OCI-LY3 (cell line): ENCODE measurements at regions not wholly inside any gene's neighbourhood (a gene's known extent, or its start where the extent isn't known, plus 50 kb on each side); places are given as distances from the start of the nearest gene placed in this dataset.

ENCODE experiments used
- H2AFZ ChIP-seq: fragments of 200-600, 300-600 bp; shearing (Covaris generic); 2 replicates; pipeline ENCODE4 v1.6.0; 2014; ENCODE audit warnings: antibody characterized with exemption, low read depth, low read length
- H3K27ac ChIP-seq: fragments of 200-600, 300-600 bp; sonication (generic); 2 replicates; pipeline ENCODE4 v1.5.1; 2014; ENCODE audit warnings: mild to moderate bottlenecking, low read length, moderate library complexity, mixed read lengths
- H3K27me3 ChIP-seq: fragments of 200-600, 300-600 bp; sonication (generic); 2 replicates; pipeline ENCODE4 v1.6.1; 2014; ENCODE audit warnings: low read depth, low read length, mixed read lengths
- H3K36me3 ChIP-seq: fragments of 200-600, 300-600 bp; sonication (generic); replicated peaks from 2 replicates; pipeline ENCODE3; 2014; ENCODE audit warnings: low read depth, low read length, mixed read lengths
- H3K4me1 ChIP-seq: fragments of 300-600, 200-600 bp; sonication (generic); 2 replicates; pipeline ENCODE4 v1.6.1; 2014; ENCODE audit warnings: low read length, mixed read lengths
- H3K4me2 ChIP-seq: fragments of 200-600, 300-600 bp; sonication (generic); 2 replicates; pipeline ENCODE4 v1.6.1; 2014; ENCODE audit warnings: low read length, mixed read lengths
- H3K4me3 ChIP-seq: fragments of 300-600, 200-600 bp; sonication (generic); 2 replicates; pipeline ENCODE4 v1.5.1; 2014; ENCODE audit warnings: antibody characterized with exemption, mild to moderate bottlenecking, low read length, moderate library complexity
- H3K79me2 ChIP-seq: fragments of 300-600, 200-600 bp; shearing (Covaris generic); 2 replicates; pipeline ENCODE4 v1.6.1; 2014; ENCODE audit warnings: mild to moderate bottlenecking, low read length, mixed read lengths
- H3K9ac ChIP-seq: fragments of 300-600, 200-600 bp; shearing (Covaris generic); 2 replicates; pipeline ENCODE4 v1.6.0; 2014; ENCODE audit warnings: mild to moderate bottlenecking, low read length, moderate library complexity
- H3K9me3 ChIP-seq: fragments of 200-600, 300-600 bp; shearing (Covaris generic); 2 replicates; pipeline ENCODE4 v1.6.1; 2014; ENCODE audit warnings: low read length, mixed read lengths; ENCODE audit not compliant: insufficient read depth
- H4K20me1 ChIP-seq: fragments of 200-600, 300-600 bp; sonication (generic); 2 replicates; pipeline ENCODE4 v1.6.1; 2016; ENCODE audit warnings: low read length, mixed read lengths; ENCODE audit not compliant: insufficient read depth
- CTCF ChIP-seq: fragments of 200-600, 300-600 bp; sonication (generic); IDR thresholded peaks from 2 replicates; pipeline ENCODE4 v1.5.1; 2014; ENCODE audit warnings: antibody characterized with exemption, low read length, low read depth
- EZH2phosphoT487 ChIP-seq: fragments of 200-600 bp; shearing (Covaris generic); IDR thresholded peaks from 2 replicates; pipeline ENCODE4 v1.6.1; 2018; ENCODE audit warnings: antibody characterized with exemption, mixed run types, low read depth

GRCh38 chr18:56291294-56291693 is 347.1 kb downstream of the TXNL1 start:
- H3K4me3 ChIP-seq: no peak overlapping the region
- H3K4me2 ChIP-seq: no peak overlapping the region
- H3K27me3 ChIP-seq: no peaks in the 10 kb centered on the region
- no peaks in the 10 kb centered on the region for H4K20me1 ChIP-seq
- H3K9ac ChIP-seq: no peak overlapping the region
- TF ChIP-seq CTCF: no peak
- TF ChIP-seq EZH2phosphoT487: no peak
- no peak overlapping the region for H3K27ac ChIP-seq
- peaks cover 38% of the 10 kb centered on the region for H3K4me1 ChIP-seq
- no peak overlapping the region for H2AFZ ChIP-seq
- H3K36me3 ChIP-seq: no peaks in the 10 kb centered on the region
- H3K79me2 ChIP-seq: no peaks in the 10 kb centered on the region
- no peaks in the 10 kb centered on the region for H3K9me3 ChIP-seq

GRCh38 chr18:56289381-56289780 is 349.0 kb downstream of the TXNL1 start:
- Histone ChIP-seq H3K4me3 (no peak overlapping the region), H3K4me1 (peaks cover 22% of the 10 kb centered on the region), H3K36me3 (no peaks in the 10 kb centered on the region), H3K27ac (no peak overlapping the region), H3K9ac (no peak overlapping the region), H3K79me2 (no peaks in the 10 kb centered on the region), H4K20me1 (no peaks in the 10 kb centered on the region), H3K4me2 (no peak overlapping the region), H3K9me3 (no peaks in the 10 kb centered on the region), H3K27me3 (no peaks in the 10 kb centered on the region), H2AFZ (no peak overlapping the region)
- TF ChIP-seq CTCF (no peak), EZH2phosphoT487 (no peak)

GRCh38 chr18:56286775-56287325 is 351.5 kb downstream of the TXNL1 start:
- H3K79me2 ChIP-seq: no peaks in the 10 kb centered on the region
- no peak overlapping the region for H3K4me2 ChIP-seq
- H3K27ac ChIP-seq: no peak overlapping the region
- no peak overlapping the region for H2AFZ ChIP-seq
- H3K9me3 ChIP-seq: no peaks in the 10 kb centered on the region
- TF ChIP-seq CTCF: no peak
- TF ChIP-seq EZH2phosphoT487: no peak
- H3K4me1 ChIP-seq: peaks cover 18% of the 10 kb centered on the region
- no peaks in the 10 kb centered on the region for H3K36me3 ChIP-seq
- H3K27me3 ChIP-seq: no peaks in the 10 kb centered on the region
- no peaks in the 10 kb centered on the region for H4K20me1 ChIP-seq
- no peak overlapping the region for H3K9ac ChIP-seq
- no peak overlapping the region for H3K4me3 ChIP-seq

- no peaks in the 10 kb centered on the region for H4K20me1 ChIP-seq
- H3K9me3 ChIP-seq: peaks cover 4% of the 10 kb centered on the region; the same call in 1 of the 2 replicates
- no peak overlapping the region for H2AFZ ChIP-seq
- H3K27me3 ChIP-seq: no peaks in the 10 kb centered on the region
- H3K9ac ChIP-seq: no peak overlapping the region
- H3K27ac ChIP-seq: no peak overlapping the region
- H3K4me3 ChIP-seq: no peak overlapping the region
- no peak for TF ChIP-seq CTCF
- TF ChIP-seq EZH2phosphoT487: no peak
- H3K4me1 ChIP-seq: peaks cover 13% of the 10 kb centered on the region
- no peaks in the 10 kb centered on the region for H3K79me2 ChIP-seq
- no peak overlapping the region for H3K4me2 ChIP-seq
- peaks cover 4% of the 10 kb centered on the region for H3K36me3 ChIP-seq
These were observed 352.9 kb downstream of the TXNL1 start for GRCh38 chr18:56285387-56286065.
